H1 (cell line): ENCODE measurements at regions not wholly inside any gene's neighbourhood (a gene's known extent, or its start where the extent isn't known, plus 50 kb on each side); places are given as distances from the start of the nearest gene placed in this dataset.

ENCODE experiments used
- POLR2A ChIP-seq, 2 experiments: IDR thresholded peaks; 1 replicate in 1 of 2; 2 replicates in 1 of 2; pipeline ENCODE4 v1.6.1; 2011; ENCODE audit warnings: low read depth in 2 of 2, low read length in 2 of 2, mild to moderate bottlenecking in 2 of 2; ENCODE audit errors: control extremely low read depth in 1 of 2
- RNF2 ChIP-seq: fragments of 200-900, 300-1000 bp; sonication (generic); IDR thresholded peaks from 2 replicates; pipeline ENCODE4 v1.7.1; 2016; ENCODE audit warnings: borderline replicate concordance, low read depth, mild to moderate bottlenecking, antibody characterized with exemption, low read length; ENCODE audit not compliant: poor library complexity, severe bottlenecking; ENCODE audit errors: missing control alignments
- TF ChIP-seq, protein P1 (sequence below): IDR thresholded peaks from 2 replicates; pipeline ENCODE4 v1.6.1; 2012; ENCODE audit warnings: inconsistent platforms
- TF ChIP-seq, protein P2 (sequence below), 3 experiments: IDR thresholded peaks; 1 replicate in 2 of 3; 2 replicates in 1 of 3; pipeline versions ENCODE4 v1.5.1 to v1.6.1; 2011; ENCODE audit warnings: low read length in 3 of 3, mild to moderate bottlenecking in 3 of 3, inconsistent platforms in 2 of 3, low read depth in 1 of 3, moderate library complexity in 1 of 3; ENCODE audit not compliant: insufficient read depth in 1 of 3; ENCODE audit errors: control extremely low read depth in 1 of 3

DNA sequence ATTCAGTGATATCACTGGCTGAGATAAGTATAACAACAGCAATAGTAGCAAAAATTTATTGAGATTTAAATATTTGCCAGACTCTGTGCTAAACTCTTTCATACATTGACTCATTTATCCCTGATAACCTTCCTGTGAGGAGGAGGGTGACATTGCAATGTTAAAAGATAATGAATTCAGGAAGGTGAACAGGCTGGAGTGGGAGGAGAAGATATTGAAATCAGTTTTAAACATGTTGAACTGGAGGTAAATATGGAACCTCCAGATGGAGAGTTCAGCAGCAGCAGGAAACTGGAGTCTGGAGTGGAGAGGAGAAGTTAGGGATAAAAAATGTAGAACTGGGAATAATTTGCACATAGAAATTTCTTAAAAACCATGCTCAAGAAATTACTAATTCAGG lies 142.0 kb upstream of the FAT3 start:
- TF ChIP-seq POLR2A (IDR thresholded peaks at IDR 0.05; ENCODE audit: control extremely low read depth in 1 of 2, low read depth in 2 of 2, low read length in 2 of 2) (no peak), RNF2 (no peak)
- TF ChIP-seq, protein P1, sequence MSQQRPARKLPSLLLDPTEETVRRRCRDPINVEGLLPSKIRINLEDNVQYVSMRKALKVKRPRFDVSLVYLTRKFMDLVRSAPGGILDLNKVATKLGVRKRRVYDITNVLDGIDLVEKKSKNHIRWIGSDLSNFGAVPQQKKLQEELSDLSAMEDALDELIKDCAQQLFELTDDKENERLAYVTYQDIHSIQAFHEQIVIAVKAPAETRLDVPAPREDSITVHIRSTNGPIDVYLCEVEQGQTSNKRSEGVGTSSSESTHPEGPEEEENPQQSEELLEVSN: no peak
- TF ChIP-seq, protein P2, sequence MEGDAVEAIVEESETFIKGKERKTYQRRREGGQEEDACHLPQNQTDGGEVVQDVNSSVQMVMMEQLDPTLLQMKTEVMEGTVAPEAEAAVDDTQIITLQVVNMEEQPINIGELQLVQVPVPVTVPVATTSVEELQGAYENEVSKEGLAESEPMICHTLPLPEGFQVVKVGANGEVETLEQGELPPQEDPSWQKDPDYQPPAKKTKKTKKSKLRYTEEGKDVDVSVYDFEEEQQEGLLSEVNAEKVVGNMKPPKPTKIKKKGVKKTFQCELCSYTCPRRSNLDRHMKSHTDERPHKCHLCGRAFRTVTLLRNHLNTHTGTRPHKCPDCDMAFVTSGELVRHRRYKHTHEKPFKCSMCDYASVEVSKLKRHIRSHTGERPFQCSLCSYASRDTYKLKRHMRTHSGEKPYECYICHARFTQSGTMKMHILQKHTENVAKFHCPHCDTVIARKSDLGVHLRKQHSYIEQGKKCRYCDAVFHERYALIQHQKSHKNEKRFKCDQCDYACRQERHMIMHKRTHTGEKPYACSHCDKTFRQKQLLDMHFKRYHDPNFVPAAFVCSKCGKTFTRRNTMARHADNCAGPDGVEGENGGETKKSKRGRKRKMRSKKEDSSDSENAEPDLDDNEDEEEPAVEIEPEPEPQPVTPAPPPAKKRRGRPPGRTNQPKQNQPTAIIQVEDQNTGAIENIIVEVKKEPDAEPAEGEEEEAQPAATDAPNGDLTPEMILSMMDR (IDR thresholded peaks at IDR 0.05; ENCODE audit: control extremely low read depth in 1 of 3, insufficient read depth in 1 of 3, low read depth in 1 of 3, low read length in 3 of 3): no peak
